Erythroblast (primary cell): ENCODE measurements at regions not wholly inside any gene's neighbourhood (a gene's known extent, or its start where the extent isn't known, plus 50 kb on each side); places are given as distances from the start of the nearest gene placed in this dataset.

Experiments used
- GATA1 ChIP-seq: IDR thresholded peaks from 2 replicates; pipeline ENCODE4 v1.6.1; 2011; ENCODE audit warnings: low read depth, mild to moderate bottlenecking, control low read depth, low read length, moderate library complexity
- POLR2A ChIP-seq: IDR thresholded peaks from 2 replicates; pipeline ENCODE4 v1.6.1; 2011; ENCODE audit warnings: mild to moderate bottlenecking, low read length

DNA sequence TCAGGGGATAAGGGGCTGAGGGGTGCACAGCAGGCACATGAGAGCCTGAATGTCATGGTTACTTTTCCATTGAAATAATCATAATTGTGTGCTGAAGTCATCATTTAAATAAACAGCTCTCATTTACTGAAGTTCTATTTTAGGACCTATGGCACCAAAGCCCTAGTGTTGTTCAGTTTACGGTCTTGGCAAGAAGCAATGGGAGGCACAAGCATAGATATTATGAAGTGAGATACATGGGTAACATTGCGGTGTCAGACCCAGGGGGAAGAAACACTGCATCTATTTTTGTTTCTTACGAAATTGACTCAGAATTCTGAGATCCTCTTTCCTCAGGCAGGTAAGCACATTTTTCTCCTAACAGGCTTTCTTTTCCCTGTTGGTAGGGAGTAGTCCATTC lies 437.8 kb upstream of the PROX1 start:
- TF ChIP-seq POLR2A (no peak), GATA1 (no peak)
